H1 (cell line): ENCODE measurements at regions not wholly inside any gene's neighbourhood (a gene's known extent, or its start where the extent isn't known, plus 50 kb on each side); places are given as distances from the start of the nearest gene placed in this dataset.

Experiments
- CTCF ChIP-seq, 3 experiments: IDR thresholded peaks; 1 replicate in 2 of 3; 2 replicates in 1 of 3; pipeline versions ENCODE4 v1.5.1 to v1.6.1; 2011; ENCODE audit warnings: low read length in 3 of 3, mild to moderate bottlenecking in 3 of 3, inconsistent platforms in 2 of 3, low read depth in 1 of 3, moderate library complexity in 1 of 3; ENCODE audit not compliant: insufficient read depth in 1 of 3; ENCODE audit errors: control extremely low read depth in 1 of 3
- JUN ChIP-seq: IDR thresholded peaks from 2 replicates; pipeline ENCODE4 v1.6.1; 2011; ENCODE audit warnings: low read depth, mild to moderate bottlenecking, improper control_type of control experiment, low read length
- POLR2A ChIP-seq, 2 experiments: IDR thresholded peaks; 1 replicate in 1 of 2; 2 replicates in 1 of 2; pipeline ENCODE4 v1.6.1; 2011; ENCODE audit warnings: low read depth in 2 of 2, low read length in 2 of 2, mild to moderate bottlenecking in 2 of 2; ENCODE audit errors: control extremely low read depth in 1 of 2
- POLR2AphosphoS5 ChIP-seq: IDR thresholded peaks from 2 replicates; pipeline ENCODE4 v1.6.1; 2011; ENCODE audit warnings: low read depth, low read length
- TAF1 ChIP-seq: IDR thresholded peaks from 2 replicates; pipeline ENCODE4 v1.6.1; 2011; ENCODE audit warnings: mild to moderate bottlenecking, low read depth, low read length
- ZNF274 ChIP-seq: IDR thresholded peaks from 2 replicates; pipeline ENCODE4 v1.7.0; 2012; ENCODE audit warnings: low read length, borderline replicate concordance; ENCODE audit errors: extremely low read depth
- TF ChIP-seq, protein P1 (sequence below): IDR thresholded peaks from 2 replicates; pipeline ENCODE4 v1.6.1; 2011; ENCODE audit warnings: low read depth, mild to moderate bottlenecking, low read length; ENCODE audit not compliant: insufficient read depth

DNA sequence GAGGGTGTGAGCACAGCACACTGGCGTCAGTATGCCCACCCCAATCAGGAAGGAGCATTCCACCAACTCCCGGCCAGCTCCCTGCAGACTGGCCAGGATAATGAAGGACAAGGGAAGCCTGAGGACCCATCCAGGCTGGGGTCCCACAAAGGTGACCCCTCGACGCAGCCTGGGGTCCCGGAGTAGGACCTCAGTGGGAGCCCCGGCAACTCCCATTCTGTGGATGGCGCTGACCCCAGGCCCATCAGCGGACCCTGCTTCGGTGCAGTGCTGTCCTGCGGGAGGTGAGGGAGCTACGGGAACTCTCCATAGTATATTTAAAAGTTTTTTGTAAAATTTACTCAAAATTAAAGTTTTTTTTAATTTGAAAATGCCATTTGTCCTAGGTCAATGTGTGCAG is 137.7 kb upstream of the NKX1-1 start:
- TF ChIP-seq ZNF274 (no peak), CTCF (IDR thresholded peaks at IDR 0.05; ENCODE audit: control extremely low read depth in 1 of 3, insufficient read depth in 1 of 3, low read depth in 1 of 3, low read length in 3 of 3) (no peak), JUN (no peak), POLR2A (IDR thresholded peaks at IDR 0.05; ENCODE audit: control extremely low read depth in 1 of 2, low read depth in 2 of 2, low read length in 2 of 2) (no peak), TAF1 (no peak), POLR2AphosphoS5 (no peak)
- TF ChIP-seq, protein P1, sequence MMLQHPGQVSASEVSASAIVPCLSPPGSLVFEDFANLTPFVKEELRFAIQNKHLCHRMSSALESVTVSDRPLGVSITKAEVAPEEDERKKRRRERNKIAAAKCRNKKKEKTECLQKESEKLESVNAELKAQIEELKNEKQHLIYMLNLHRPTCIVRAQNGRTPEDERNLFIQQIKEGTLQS, result no peak
